WTC11 (cell line): ENCODE measurements at regions not wholly inside any gene's neighbourhood (a gene's known extent, or its start where the extent isn't known, plus 50 kb on each side); places are given as distances from the start of the nearest gene placed in this dataset.
A peak's percentile ranks its signal among the peaks of the same experiment; 100 is the strongest.

Experiments
- ATAC-seq: fragments of 200-7000 bp; cut with Tn5 transposase; 2 replicates; pipeline ENCODE4 v1.10.0; 2021; ENCODE audit warnings: mild to moderate bottlenecking, moderate library complexity
- CTCF ChIA-PET: fragments of 300-600 bp; sonication (Branson Sonifier 250); formaldehyde crosslinking; loops from one replicate; lab custom pipeline; 2021; ENCODE audit warnings: antibody characterized with exemption; lab: Charles Lee
- POLR2A ChIA-PET: fragments of 350-600 bp; sonication (Branson Sonifier 250); formaldehyde crosslinking; loops from one replicate; lab custom pipeline; 2021; ENCODE audit warnings: antibody characterized with exemption; lab: Charles Lee
- DNase-seq: peaks from one replicate; pipeline ENCODE4 v3.0.0; 2021; ENCODE audit warnings: low spot score
- H3K27ac Mint-ChIP-seq: 2 replicates; pipeline ENCODE4 v1.8.0; 2021; ENCODE audit warnings: mixed read lengths
- H3K27me3 Mint-ChIP-seq: 2 replicates; pipeline ENCODE4 v1.8.0; 2021; ENCODE audit warnings: low read depth, mild to moderate bottlenecking, moderate library complexity, mixed read lengths
- H3K36me3 Mint-ChIP-seq: 2 replicates; pipeline ENCODE4 v1.8.0; 2021; ENCODE audit warnings: mixed read lengths
- H3K4me1 Mint-ChIP-seq: 2 replicates; pipeline ENCODE4 v1.8.0; 2022; ENCODE audit warnings: mixed read lengths
- H3K4me3 Mint-ChIP-seq: 2 replicates; pipeline ENCODE4 v1.8.0; 2021; ENCODE audit warnings: mild to moderate bottlenecking, moderate library complexity, mixed read lengths
- H3K9me3 Mint-ChIP-seq: 2 replicates; pipeline ENCODE4 v1.8.0; 2021; ENCODE audit warnings: mixed read lengths
- CREM ChIP-seq: sonication (generic); formaldehyde crosslinking; IDR thresholded peaks from 2 replicates; pipeline ENCODE4 v1.8.1; 2022; ENCODE audit warnings: mild to moderate bottlenecking, missing genetic modification reagents, moderate library complexity
- FOXJ3 ChIP-seq: sonication (generic); formaldehyde crosslinking; IDR thresholded peaks from 2 replicates; pipeline ENCODE4 v1.9.0; 2021; ENCODE audit warnings: missing genetic modification reagents, mild to moderate bottlenecking, borderline replicate concordance
- GRHL2 ChIP-seq: fragments of 250-450 bp; sonication (Bioruptor Pico); IDR thresholded peaks from 2 replicates; pipeline ENCODE4 v1.8.0; 2022; ENCODE audit warnings: mild to moderate bottlenecking, moderate library complexity; ENCODE audit not compliant: insufficient replicate concordance, severe bottlenecking
- JUN ChIP-seq: sonication (generic); formaldehyde crosslinking; IDR thresholded peaks from 2 replicates; pipeline ENCODE4 v1.8.0; 2023; ENCODE audit warnings: mild to moderate bottlenecking, missing genetic modification reagents
- SMAD4 ChIP-seq: sonication (generic); formaldehyde crosslinking; IDR thresholded peaks from 2 replicates; pipeline ENCODE4 v1.8.0; 2022; ENCODE audit warnings: mild to moderate bottlenecking, missing genetic modification reagents
- TEAD4 ChIP-seq: sonication (generic); formaldehyde crosslinking; IDR thresholded peaks from 2 replicates; pipeline ENCODE4 v1.8.0; 2022; ENCODE audit warnings: mild to moderate bottlenecking, missing genetic modification reagents
- ZNF423 ChIP-seq: fragments of 250-450 bp; sonication (Bioruptor Pico); IDR thresholded peaks from 2 replicates; pipeline ENCODE4 v2.1.2; 2022; ENCODE audit warnings: mild to moderate bottlenecking, moderate library complexity
- TF ChIP-seq, protein P1 (sequence below): fragments of 200-600 bp; IDR thresholded peaks from 2 replicates; pipeline ENCODE4 v1.8.0; 2022; ENCODE audit warnings: antibody characterized with exemption
- TF ChIP-seq, protein P2 (sequence below): sonication (generic); formaldehyde crosslinking; IDR thresholded peaks from 2 replicates; pipeline ENCODE4 v1.8.1; 2022; ENCODE audit warnings: low read depth, mild to moderate bottlenecking, moderate library complexity, missing genetic modification reagents, borderline replicate concordance
- TF ChIP-seq, protein P3 (sequence below): sonication (generic); formaldehyde crosslinking; IDR thresholded peaks from 2 replicates; pipeline ENCODE4 v1.8.1; 2023; ENCODE audit warnings: mild to moderate bottlenecking, missing genetic modification reagents, borderline replicate concordance
- TF ChIP-seq, protein P4 (sequence below): sonication (generic); formaldehyde crosslinking; IDR thresholded peaks from 2 replicates; pipeline ENCODE4 v1.8.1; 2022; ENCODE audit warnings: mild to moderate bottlenecking, missing genetic modification reagents, moderate library complexity, borderline replicate concordance
- TF ChIP-seq, protein P5 (sequence below): sonication (generic); formaldehyde crosslinking; IDR thresholded peaks from 2 replicates; pipeline ENCODE4 v1.8.1; 2022; ENCODE audit warnings: missing genetic modification reagents, borderline replicate concordance

DNA sequence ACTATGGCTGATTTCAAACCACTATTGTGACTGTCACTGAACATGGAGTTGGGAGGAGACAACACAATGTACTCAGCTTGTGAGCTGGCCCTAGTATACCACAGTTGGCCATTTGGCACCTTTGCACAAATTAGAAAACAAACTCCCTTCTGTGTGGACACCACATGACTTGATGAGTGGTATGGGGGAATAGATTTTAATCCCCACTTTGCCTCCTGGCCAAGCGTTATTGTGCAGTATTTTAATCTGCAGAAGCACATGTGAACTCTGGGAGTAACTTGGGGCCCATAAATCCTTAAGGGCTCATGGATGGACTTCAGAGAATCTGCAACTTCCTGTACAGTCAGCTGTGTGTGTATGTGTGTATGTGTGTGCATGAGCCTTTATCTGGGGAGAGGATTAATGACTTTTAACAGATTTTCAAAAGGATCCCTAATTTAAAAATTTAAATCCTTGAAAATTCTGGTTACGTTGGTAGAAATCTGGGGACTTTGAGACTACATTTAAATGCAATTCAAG is 105.0 kb upstream of the PAQR3 start:
- DNase-seq, result no peak
- H3K27ac Mint-ChIP-seq, result no peak overlapping the region
- no peaks in the 10 kb centered on the region for H3K27me3 Mint-ChIP-seq
- no peaks in the 10 kb centered on the region for H3K36me3 Mint-ChIP-seq
- no peak for ATAC-seq
- H3K9me3 Mint-ChIP-seq, result peaks cover 4% of the 10 kb centered on the region; the same call in 1 of the 2 replicates
- CTCF ChIA-PET, result no interaction called here
- no peak for TF ChIP-seq GRHL2 (CRISPR knock-in tag)
- TF ChIP-seq FOXJ3 (CRISPR knock-in tag), result no peak
- no peaks in the 10 kb centered on the region for H3K4me1 Mint-ChIP-seq
- H3K4me3 Mint-ChIP-seq, result no peak overlapping the region
- POLR2A ChIA-PET, result no interaction called here

GRCh38 chr4:79043138-79043537 is 103.9 kb upstream of the PAQR3 start:
- H3K27ac Mint-ChIP-seq, result no peak overlapping the region

GRCh38 chr4:79042079-79042674 is 102.9 kb upstream of the PAQR3 start:
- Mint-ChIP-seq H3K36me3 (no peaks in the 10 kb centered on the region), H3K4me3 (no peak overlapping the region), H3K27me3 (no peaks in the 10 kb centered on the region), H3K4me1 (no peaks in the 10 kb centered on the region), H3K9me3 (peaks cover 4% of the 10 kb centered on the region; the same call in 1 of the 2 replicates), H3K27ac (no peak overlapping the region)
- TF ChIP-seq, protein P1, sequence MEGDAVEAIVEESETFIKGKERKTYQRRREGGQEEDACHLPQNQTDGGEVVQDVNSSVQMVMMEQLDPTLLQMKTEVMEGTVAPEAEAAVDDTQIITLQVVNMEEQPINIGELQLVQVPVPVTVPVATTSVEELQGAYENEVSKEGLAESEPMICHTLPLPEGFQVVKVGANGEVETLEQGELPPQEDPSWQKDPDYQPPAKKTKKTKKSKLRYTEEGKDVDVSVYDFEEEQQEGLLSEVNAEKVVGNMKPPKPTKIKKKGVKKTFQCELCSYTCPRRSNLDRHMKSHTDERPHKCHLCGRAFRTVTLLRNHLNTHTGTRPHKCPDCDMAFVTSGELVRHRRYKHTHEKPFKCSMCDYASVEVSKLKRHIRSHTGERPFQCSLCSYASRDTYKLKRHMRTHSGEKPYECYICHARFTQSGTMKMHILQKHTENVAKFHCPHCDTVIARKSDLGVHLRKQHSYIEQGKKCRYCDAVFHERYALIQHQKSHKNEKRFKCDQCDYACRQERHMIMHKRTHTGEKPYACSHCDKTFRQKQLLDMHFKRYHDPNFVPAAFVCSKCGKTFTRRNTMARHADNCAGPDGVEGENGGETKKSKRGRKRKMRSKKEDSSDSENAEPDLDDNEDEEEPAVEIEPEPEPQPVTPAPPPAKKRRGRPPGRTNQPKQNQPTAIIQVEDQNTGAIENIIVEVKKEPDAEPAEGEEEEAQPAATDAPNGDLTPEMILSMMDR, result peak; percentile 32; the same call in 1 of the 2 replicates
- no peak for TF ChIP-seq JUN (CRISPR knock-in tag)
- TF ChIP-seq, protein P2, sequence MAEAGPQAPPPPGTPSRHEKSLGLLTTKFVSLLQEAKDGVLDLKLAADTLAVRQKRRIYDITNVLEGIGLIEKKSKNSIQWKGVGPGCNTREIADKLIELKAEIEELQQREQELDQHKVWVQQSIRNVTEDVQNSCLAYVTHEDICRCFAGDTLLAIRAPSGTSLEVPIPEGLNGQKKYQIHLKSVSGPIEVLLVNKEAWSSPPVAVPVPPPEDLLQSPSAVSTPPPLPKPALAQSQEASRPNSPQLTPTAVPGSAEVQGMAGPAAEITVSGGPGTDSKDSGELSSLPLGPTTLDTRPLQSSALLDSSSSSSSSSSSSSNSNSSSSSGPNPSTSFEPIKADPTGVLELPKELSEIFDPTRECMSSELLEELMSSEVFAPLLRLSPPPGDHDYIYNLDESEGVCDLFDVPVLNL (CRISPR knock-in tag), result no peak
- CTCF ChIA-PET, result interaction anchor here (0.6 to 1.4 kb wide), 10 partner anchors 10 to 1266 kb away, joined by 3 to 7 read pairs (median 4); no protein-coding TSS in a partner anchor
- POLR2A ChIA-PET, result no interaction called here
- peak; percentile 44; the same call in 1 of the 2 replicates for ATAC-seq
- DNase-seq, result no peak

More at GRCh38 chr4:79043138-79043537, 103.9 kb upstream of the PAQR3 start:
- no peaks in the 10 kb centered on the region for H3K4me1 Mint-ChIP-seq
- H3K9me3 Mint-ChIP-seq, result peaks cover 4% of the 10 kb centered on the region; the same call in 1 of the 2 replicates
- no peak overlapping the region for H3K4me3 Mint-ChIP-seq
- POLR2A ChIA-PET, result no interaction called here
- no peak for ATAC-seq
- no peaks in the 10 kb centered on the region for H3K36me3 Mint-ChIP-seq
- CTCF ChIA-PET, result interaction anchor here (0.7 kb wide), 1 partner anchor 1178 kb away, joined by 3 read pairs; no protein-coding TSS in a partner anchor
- no peaks in the 10 kb centered on the region for H3K27me3 Mint-ChIP-seq
- TF ChIP-seq, protein P2 (CRISPR knock-in tag), result no peak
- no peak for TF ChIP-seq ZNF423 (CRISPR knock-in tag)
- TF ChIP-seq, protein P3, sequence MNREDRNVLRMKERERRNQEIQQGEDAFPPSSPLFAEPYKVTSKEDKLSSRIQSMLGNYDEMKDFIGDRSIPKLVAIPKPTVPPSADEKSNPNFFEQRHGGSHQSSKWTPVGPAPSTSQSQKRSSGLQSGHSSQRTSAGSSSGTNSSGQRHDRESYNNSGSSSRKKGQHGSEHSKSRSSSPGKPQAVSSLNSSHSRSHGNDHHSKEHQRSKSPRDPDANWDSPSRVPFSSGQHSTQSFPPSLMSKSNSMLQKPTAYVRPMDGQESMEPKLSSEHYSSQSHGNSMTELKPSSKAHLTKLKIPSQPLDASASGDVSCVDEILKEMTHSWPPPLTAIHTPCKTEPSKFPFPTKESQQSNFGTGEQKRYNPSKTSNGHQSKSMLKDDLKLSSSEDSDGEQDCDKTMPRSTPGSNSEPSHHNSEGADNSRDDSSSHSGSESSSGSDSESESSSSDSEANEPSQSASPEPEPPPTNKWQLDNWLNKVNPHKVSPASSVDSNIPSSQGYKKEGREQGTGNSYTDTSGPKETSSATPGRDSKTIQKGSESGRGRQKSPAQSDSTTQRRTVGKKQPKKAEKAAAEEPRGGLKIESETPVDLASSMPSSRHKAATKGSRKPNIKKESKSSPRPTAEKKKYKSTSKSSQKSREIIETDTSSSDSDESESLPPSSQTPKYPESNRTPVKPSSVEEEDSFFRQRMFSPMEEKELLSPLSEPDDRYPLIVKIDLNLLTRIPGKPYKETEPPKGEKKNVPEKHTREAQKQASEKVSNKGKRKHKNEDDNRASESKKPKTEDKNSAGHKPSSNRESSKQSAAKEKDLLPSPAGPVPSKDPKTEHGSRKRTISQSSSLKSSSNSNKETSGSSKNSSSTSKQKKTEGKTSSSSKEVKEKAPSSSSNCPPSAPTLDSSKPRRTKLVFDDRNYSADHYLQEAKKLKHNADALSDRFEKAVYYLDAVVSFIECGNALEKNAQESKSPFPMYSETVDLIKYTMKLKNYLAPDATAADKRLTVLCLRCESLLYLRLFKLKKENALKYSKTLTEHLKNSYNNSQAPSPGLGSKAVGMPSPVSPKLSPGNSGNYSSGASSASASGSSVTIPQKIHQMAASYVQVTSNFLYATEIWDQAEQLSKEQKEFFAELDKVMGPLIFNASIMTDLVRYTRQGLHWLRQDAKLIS (CRISPR knock-in tag), result no peak
- TF ChIP-seq TEAD4 (CRISPR knock-in tag), result no peak
- TF ChIP-seq, protein P4, sequence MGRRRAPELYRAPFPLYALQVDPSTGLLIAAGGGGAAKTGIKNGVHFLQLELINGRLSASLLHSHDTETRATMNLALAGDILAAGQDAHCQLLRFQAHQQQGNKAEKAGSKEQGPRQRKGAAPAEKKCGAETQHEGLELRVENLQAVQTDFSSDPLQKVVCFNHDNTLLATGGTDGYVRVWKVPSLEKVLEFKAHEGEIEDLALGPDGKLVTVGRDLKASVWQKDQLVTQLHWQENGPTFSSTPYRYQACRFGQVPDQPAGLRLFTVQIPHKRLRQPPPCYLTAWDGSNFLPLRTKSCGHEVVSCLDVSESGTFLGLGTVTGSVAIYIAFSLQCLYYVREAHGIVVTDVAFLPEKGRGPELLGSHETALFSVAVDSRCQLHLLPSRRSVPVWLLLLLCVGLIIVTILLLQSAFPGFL (CRISPR knock-in tag), result no peak
- no peak for TF ChIP-seq CREM (CRISPR knock-in tag)
- no peak for TF ChIP-seq SMAD4
- TF ChIP-seq, protein P5, sequence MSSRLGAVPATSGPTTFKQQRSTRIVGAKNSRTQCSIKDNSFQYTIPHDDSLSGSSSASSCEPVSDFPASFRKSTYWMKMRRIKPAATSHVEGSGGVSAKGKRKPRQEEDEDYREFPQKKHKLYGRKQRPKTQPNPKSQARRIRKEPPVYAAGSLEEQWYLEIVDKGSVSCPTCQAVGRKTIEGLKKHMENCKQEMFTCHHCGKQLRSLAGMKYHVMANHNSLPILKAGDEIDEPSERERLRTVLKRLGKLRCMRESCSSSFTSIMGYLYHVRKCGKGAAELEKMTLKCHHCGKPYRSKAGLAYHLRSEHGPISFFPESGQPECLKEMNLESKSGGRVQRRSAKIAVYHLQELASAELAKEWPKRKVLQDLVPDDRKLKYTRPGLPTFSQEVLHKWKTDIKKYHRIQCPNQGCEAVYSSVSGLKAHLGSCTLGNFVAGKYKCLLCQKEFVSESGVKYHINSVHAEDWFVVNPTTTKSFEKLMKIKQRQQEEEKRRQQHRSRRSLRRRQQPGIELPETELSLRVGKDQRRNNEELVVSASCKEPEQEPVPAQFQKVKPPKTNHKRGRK, result no peak
- DNase-seq, result no peak
